GM12872 (cell line): ENCODE measurements at regions not wholly inside any gene's neighbourhood (a gene's known extent, or its start where the extent isn't known, plus 50 kb on each side); places are given as distances from the start of the nearest gene placed in this dataset.

ENCODE experiments used
- TF ChIP-seq, protein P1 (sequence below): IDR thresholded peaks from 3 replicates; pipeline ENCODE4 v1.5.1; 2011; ENCODE audit warnings: low read depth, mild to moderate bottlenecking, low read length, moderate library complexity; ENCODE audit not compliant: insufficient read depth

- TF ChIP-seq, protein P1, sequence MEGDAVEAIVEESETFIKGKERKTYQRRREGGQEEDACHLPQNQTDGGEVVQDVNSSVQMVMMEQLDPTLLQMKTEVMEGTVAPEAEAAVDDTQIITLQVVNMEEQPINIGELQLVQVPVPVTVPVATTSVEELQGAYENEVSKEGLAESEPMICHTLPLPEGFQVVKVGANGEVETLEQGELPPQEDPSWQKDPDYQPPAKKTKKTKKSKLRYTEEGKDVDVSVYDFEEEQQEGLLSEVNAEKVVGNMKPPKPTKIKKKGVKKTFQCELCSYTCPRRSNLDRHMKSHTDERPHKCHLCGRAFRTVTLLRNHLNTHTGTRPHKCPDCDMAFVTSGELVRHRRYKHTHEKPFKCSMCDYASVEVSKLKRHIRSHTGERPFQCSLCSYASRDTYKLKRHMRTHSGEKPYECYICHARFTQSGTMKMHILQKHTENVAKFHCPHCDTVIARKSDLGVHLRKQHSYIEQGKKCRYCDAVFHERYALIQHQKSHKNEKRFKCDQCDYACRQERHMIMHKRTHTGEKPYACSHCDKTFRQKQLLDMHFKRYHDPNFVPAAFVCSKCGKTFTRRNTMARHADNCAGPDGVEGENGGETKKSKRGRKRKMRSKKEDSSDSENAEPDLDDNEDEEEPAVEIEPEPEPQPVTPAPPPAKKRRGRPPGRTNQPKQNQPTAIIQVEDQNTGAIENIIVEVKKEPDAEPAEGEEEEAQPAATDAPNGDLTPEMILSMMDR = no peak
Observed at GRCh38 chr1:81600363-81600762, 200.4 kb upstream of the ADGRL2 start.

DNA sequence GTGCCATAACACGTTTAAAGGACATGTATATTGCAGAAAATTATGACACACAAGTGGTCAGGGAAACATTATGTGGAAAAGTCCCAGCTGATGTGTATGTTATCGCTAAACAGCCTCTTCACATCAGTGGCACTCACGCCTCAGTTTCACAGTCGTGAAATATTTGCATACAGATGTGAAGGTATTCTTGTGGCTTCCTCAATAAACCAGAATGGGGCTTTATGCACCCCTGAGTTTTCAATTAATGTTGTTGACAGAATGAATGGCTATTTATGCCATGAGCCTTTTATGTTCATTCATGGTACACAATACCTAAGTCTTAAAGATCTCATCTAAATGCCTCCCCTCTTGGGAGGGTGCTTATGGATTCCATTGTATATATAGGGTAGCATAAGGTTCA is 202.1 kb upstream of the ADGRL2 start:
- TF ChIP-seq, protein P1 = no peak

DNA sequence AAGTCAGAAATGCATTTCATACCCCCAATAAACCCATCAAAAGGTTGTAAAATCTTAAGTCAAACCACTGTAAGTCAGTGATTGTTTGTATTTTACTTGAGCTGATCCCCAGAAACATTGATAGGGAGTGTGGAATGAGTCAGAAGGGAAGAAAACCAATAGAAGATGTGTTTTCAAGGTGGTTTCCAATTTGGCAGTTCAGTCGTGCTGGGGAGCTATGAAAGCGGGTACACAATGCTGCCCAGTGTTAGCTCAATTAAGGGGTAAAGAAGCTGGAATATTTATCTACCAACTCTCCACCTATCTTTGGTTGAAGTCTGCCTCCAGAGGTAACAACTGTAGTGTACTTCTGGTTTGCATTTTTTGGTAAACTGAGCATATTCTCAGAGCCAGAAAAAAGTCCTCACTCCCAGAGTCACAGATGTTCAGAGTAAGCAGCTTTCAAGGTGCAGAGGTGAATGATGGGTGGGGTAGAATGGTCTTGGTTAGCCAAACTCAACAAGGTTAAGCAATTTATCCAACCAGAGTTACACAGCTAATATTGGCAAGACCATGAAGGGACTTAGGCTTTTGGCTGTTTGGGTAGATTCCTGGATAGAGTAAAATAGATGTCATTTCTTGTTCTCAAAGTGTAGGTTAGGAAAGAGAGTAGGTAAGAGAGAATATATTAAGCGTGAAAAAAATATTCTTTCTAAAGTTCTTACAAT is 202.9 kb upstream of the ADGRL2 start:
- TF ChIP-seq, protein P1 = no peak

GRCh38 chr1:81596341-81596740 is 204.4 kb upstream of the ADGRL2 start:
- TF ChIP-seq, protein P1 = no peak

DNA sequence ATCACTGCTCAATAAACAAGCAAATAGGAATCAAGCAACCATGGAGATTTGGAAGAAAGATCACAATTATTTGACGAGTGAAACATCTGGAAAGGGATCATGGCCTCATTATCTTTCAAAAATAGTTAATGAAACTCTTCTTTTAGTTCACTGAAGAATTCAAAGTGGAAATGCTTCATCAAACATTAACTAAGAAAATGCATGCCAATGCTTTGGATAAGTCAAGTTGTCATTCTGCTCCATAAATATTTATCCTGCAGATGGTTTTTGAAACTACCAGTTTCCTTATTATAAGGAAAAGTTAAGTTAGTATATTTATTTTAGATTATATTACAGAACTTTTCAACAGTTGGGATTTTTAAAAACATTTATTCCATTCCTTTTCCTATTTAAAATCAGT is 206.5 kb upstream of the ADGRL2 start:
- TF ChIP-seq, protein P1 = no peak

DNA sequence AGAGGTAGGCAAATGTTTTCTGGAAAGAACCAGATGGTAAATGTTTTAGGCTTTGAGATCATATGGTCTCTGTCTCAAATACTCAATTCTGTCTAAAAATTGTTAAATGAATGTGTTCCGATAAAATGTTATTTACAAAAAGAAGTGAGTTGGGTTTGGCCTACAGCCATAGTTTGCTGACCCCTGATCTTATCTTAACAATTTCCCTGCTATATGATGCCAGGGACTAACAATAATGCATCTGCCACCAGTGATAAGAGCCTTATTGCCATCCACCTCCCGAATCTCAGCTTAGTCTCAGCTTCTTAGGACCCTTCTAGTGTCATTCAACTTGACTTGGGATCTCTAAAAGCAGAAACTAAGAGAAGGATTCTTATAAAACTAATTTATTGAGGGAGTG is 208.5 kb upstream of the ADGRL2 start:
- TF ChIP-seq, protein P1 = no peak

- TF ChIP-seq, protein P1 = no peak
Observed at GRCh38 chr1:81590171-81590570, 210.6 kb upstream of the ADGRL2 start.
